ENCODE measurements at regions not wholly inside any gene's neighbourhood (a gene's known extent, or its start where the extent isn't known, plus 50 kb on each side); places are given as distances from the start of the nearest gene placed in this dataset.

- DNase-seq (ENCODE audit: low read depth in 2 of 2) = no peak
These were observed 737.1 kb downstream of the PTPRU start for GRCh38 chr1:29973406-29973805.

GRCh38 chr1:29972421-29973053 lies 736.2 kb downstream of the PTPRU start:
- DNase-seq (ENCODE audit: low read depth in 2 of 2) = no peak

- DNase-seq (ENCODE audit: low read depth in 2 of 2) = no peak
These were observed 735.4 kb downstream of the PTPRU start for GRCh38 chr1:29971703-29972102.

- DNase-seq (ENCODE audit: low read depth in 2 of 2) = no peak
These were observed 734.5 kb downstream of the PTPRU start for GRCh38 chr1:29970747-29971325.

- no peak for DNase-seq (ENCODE audit: low read depth in 2 of 2)
These were observed 733.3 kb downstream of the PTPRU start for GRCh38 chr1:29969576-29969975.

- DNase-seq (ENCODE audit: low read depth in 2 of 2) = no peak
These were observed 730.9 kb downstream of the PTPRU start for GRCh38 chr1:29967261-29967660.

- DNase-seq (ENCODE audit: low read depth in 2 of 2) = no peak
These were observed 730.3 kb downstream of the PTPRU start for GRCh38 chr1:29966526-29967045.

- DNase-seq (ENCODE audit: low read depth in 2 of 2) = no peak
These were observed 728.6 kb downstream of the PTPRU start for GRCh38 chr1:29964718-29965533.

GRCh38 chr1:29963946-29964345 lies 727.6 kb downstream of the PTPRU start:
- no peak for DNase-seq (ENCODE audit: low read depth in 2 of 2)

- DNase-seq (ENCODE audit: low read depth in 2 of 2) = no peak
These were observed 726.5 kb downstream of the PTPRU start for GRCh38 chr1:29962831-29963247.

GRCh38 chr1:29962336-29962735 lies 726.0 kb downstream of the PTPRU start:
- no peak for DNase-seq (ENCODE audit: low read depth in 2 of 2)

- DNase-seq (ENCODE audit: low read depth in 2 of 2) = no peak
These were observed 725.2 kb downstream of the PTPRU start for GRCh38 chr1:29961293-29962059.

- no peak for DNase-seq (ENCODE audit: low read depth in 2 of 2)
These were observed 724.6 kb downstream of the PTPRU start for GRCh38 chr1:29960876-29961275.

- DNase-seq (ENCODE audit: low read depth in 2 of 2) = no peak
These were observed 723.9 kb downstream of the PTPRU start for GRCh38 chr1:29960156-29960755.

GRCh38 chr1:29959356-29959755 lies 723.0 kb downstream of the PTPRU start:
- DNase-seq (ENCODE audit: low read depth in 2 of 2) = no peak

GRCh38 chr1:29958271-29958670 lies 721.9 kb downstream of the PTPRU start:
- DNase-seq (ENCODE audit: low read depth in 2 of 2) = no peak

- no peak for DNase-seq (ENCODE audit: low read depth in 2 of 2)
These were observed 720.2 kb downstream of the PTPRU start for GRCh38 chr1:29956349-29957030.

GRCh38 chr1:29954591-29954990 lies 718.3 kb downstream of the PTPRU start:
- no peak for DNase-seq (ENCODE audit: low read depth in 2 of 2)

- DNase-seq (ENCODE audit: low read depth in 2 of 2) = no peak
These were observed 717.6 kb downstream of the PTPRU start for GRCh38 chr1:29953961-29954360.

GRCh38 chr1:29949676-29950075 lies 713.4 kb downstream of the PTPRU start:
- DNase-seq (ENCODE audit: low read depth in 2 of 2) = no peak

GRCh38 chr1:29948581-29948980 lies 712.3 kb downstream of the PTPRU start:
- DNase-seq (ENCODE audit: low read depth in 2 of 2) = no peak
